H1 (cell line): ENCODE measurements at regions not wholly inside any gene's neighbourhood (a gene's known extent, or its start where the extent isn't known, plus 50 kb on each side); places are given as distances from the start of the nearest gene placed in this dataset.

Experiments used
- CTCF ChIA-PET: fragments of 300-600 bp; sonication (Branson Sonifier 250); formaldehyde crosslinking; loops from one replicate; lab custom pipeline; 2021; ENCODE audit not compliant: partially characterized antibody; lab: Charles Lee
- POLR2A ChIA-PET: fragments of 300-600 bp; sonication (Branson Sonifier 250); formaldehyde crosslinking; loops from one replicate; lab custom pipeline; 2021; ENCODE audit warnings: inconsistent platforms; ENCODE audit not compliant: partially characterized antibody; lab: Charles Lee
- DNase-seq, 2 experiments: peaks; one replicate each; pipeline versions ENCODE4 v3.0.0 to v3.0.0-alpha.2; 2010 to 2022; ENCODE audit warnings: low spot score in 2 of 2, low read depth in 1 of 2, mixed read lengths in 1 of 2
- FAIRE-seq: peaks from 2 replicates; lab custom pipeline; 2011; peaks lifted over from hg19 to GRCh38; lab: Jason Lieb, UNC
- H2AFZ ChIP-seq: 2 replicates; pipeline ENCODE4 v1.8.1; 2012; ENCODE audit warnings: low read length, inconsistent platforms
- H2AK5ac ChIP-seq: 2 replicates; pipeline ENCODE4 v1.6.1; 2013; ENCODE audit warnings: low read depth, low read length
- H2BK120ac ChIP-seq: replicated peaks from 2 replicates; pipeline ENCODE3; 2013; ENCODE audit warnings: low read depth, low read length, inconsistent platforms
- H2BK12ac ChIP-seq: 2 replicates; pipeline ENCODE4 v1.6.1; 2013; ENCODE audit warnings: low read depth, low read length
- H2BK15ac ChIP-seq: 2 replicates; pipeline ENCODE4 v1.6.1; 2013; ENCODE audit warnings: low read length
- H2BK20ac ChIP-seq: 2 replicates; pipeline ENCODE4 v1.6.1; 2013; ENCODE audit warnings: low read length
- H2BK5ac ChIP-seq: 2 replicates; pipeline ENCODE4 v1.6.1; 2013; ENCODE audit warnings: low read depth, low read length
- H3K14ac ChIP-seq: 2 replicates; pipeline ENCODE4 v1.6.1; 2013; ENCODE audit warnings: inconsistent platforms; ENCODE audit not compliant: insufficient read length
- H3K18ac ChIP-seq: 2 replicates; pipeline ENCODE4 v1.6.1; 2013; ENCODE audit warnings: low read length; ENCODE audit errors: extremely low read depth
- H3K23ac ChIP-seq: 2 replicates; pipeline ENCODE4 v1.6.1; 2013; ENCODE audit warnings: inconsistent platforms; ENCODE audit not compliant: insufficient read length
- H3K23me2 ChIP-seq: 2 replicates; pipeline ENCODE4 v1.6.1; 2013; ENCODE audit warnings: low read depth, low read length
- H3K27ac ChIP-seq: 2 replicates; pipeline ENCODE4 v1.6.1; 2011; ENCODE audit warnings: low read depth, low read length, inconsistent platforms
- H3K27me3 ChIP-seq, 4 experiments: replicated peaks in 1 of 4; 1 replicate in 1 of 4; 2 replicates in 3 of 4; pipeline versions ENCODE4 v1.6.1 to v1.8.1; 2011 to 2013; ENCODE audit warnings: low read length in 3 of 4, mild to moderate bottlenecking in 3 of 4, inconsistent platforms in 2 of 4, mixed read lengths in 2 of 4, moderate library complexity in 1 of 4; ENCODE audit not compliant: control insufficient read depth in 3 of 4, insufficient read depth in 3 of 4; ENCODE audit errors: extremely low read depth in 1 of 4
- H3K36me3 ChIP-seq, 4 experiments: 2 replicates each; pipeline versions ENCODE4 v1.6.1 to v1.8.1; 2011 to 2013; ENCODE audit warnings: mild to moderate bottlenecking in 4 of 4, low read length in 3 of 4, moderate library complexity in 2 of 4, control low read depth in 1 of 4, inconsistent platforms in 1 of 4; ENCODE audit not compliant: insufficient read depth in 4 of 4, control insufficient read depth in 2 of 4
- H3K4ac ChIP-seq: replicated peaks from 2 replicates; pipeline ENCODE3; 2013; ENCODE audit warnings: low read length, low read depth, mixed read lengths, inconsistent platforms; ENCODE audit not compliant: insufficient read length
- H3K4me1 ChIP-seq, 4 experiments: replicated peaks in 1 of 4; 1 replicate in 1 of 4; 2 replicates in 3 of 4; pipeline versions ENCODE4 v1.6.1 to v1.8.1; 2011 to 2013; ENCODE audit warnings: low read length in 3 of 4, inconsistent platforms in 2 of 4, mixed read lengths in 1 of 4; ENCODE audit not compliant: insufficient read depth in 4 of 4, control insufficient read depth in 3 of 4
- H3K4me2 ChIP-seq, 2 experiments: 2 replicates each; pipeline versions ENCODE4 v1.6.1 to v1.8.1; 2011 to 2013; ENCODE audit warnings: low read depth in 2 of 2, low read length in 2 of 2, control low read depth in 1 of 2, inconsistent platforms in 1 of 2, mild to moderate bottlenecking in 1 of 2; ENCODE audit not compliant: insufficient read depth in 1 of 2
- H3K4me3 ChIP-seq, 4 experiments: fragments of 200-600, 300-600 bp in 1 of 4; sonication (generic), shearing (Covaris generic), sonication (Bioruptor Twin) in 1 of 4; 2 replicates each; pipeline versions ENCODE4 v1.5.1 to v1.8.1; 2011 to 2016; ENCODE audit warnings: low read length in 4 of 4, low read depth in 3 of 4, control low read depth in 2 of 4, inconsistent platforms in 2 of 4, mild to moderate bottlenecking in 2 of 4, mixed read lengths in 1 of 4, moderate library complexity in 1 of 4; ENCODE audit not compliant: insufficient read depth in 2 of 4; ENCODE audit errors: extremely low read depth in 1 of 4
- H3K56ac ChIP-seq: replicated peaks from 2 replicates; pipeline ENCODE3; 2013; ENCODE audit warnings: low read depth, mild to moderate bottlenecking, mixed read lengths, low read length, inconsistent platforms; ENCODE audit not compliant: insufficient read length
- H3K79me1 ChIP-seq: 2 replicates; pipeline ENCODE4 v1.6.1; 2013; ENCODE audit warnings: low read depth, low read length, control low read depth
- H3K79me2 ChIP-seq, 2 experiments: 2 replicates each; pipeline versions ENCODE4 v1.6.1 to v1.8.1; 2012 to 2013; ENCODE audit warnings: low read length in 2 of 2, mild to moderate bottlenecking in 2 of 2, inconsistent platforms in 1 of 2; ENCODE audit not compliant: insufficient read depth in 2 of 2, control insufficient read depth in 1 of 2
- H3K9ac ChIP-seq, 4 experiments: replicated peaks in 1 of 4; 1 replicate in 1 of 4; 2 replicates in 3 of 4; pipeline versions ENCODE4 v1.6.1 to v1.8.1; 2011 to 2013; ENCODE audit warnings: low read depth in 3 of 4, low read length in 3 of 4, control low read depth in 2 of 4, mild to moderate bottlenecking in 2 of 4, moderate library complexity in 2 of 4, inconsistent platforms in 1 of 4; ENCODE audit errors: extremely low read depth in 1 of 4
- H3K9me3 ChIP-seq, 2 experiments: 2 replicates each; pipeline versions ENCODE4 v1.6.1 to v1.8.1; 2012 to 2013; ENCODE audit warnings: mild to moderate bottlenecking in 2 of 2, moderate library complexity in 2 of 2, control low read depth in 1 of 2, inconsistent platforms in 1 of 2, low read depth in 1 of 2, low read length in 1 of 2, mixed read lengths in 1 of 2; ENCODE audit not compliant: insufficient read depth in 2 of 2
- H4K20me1 ChIP-seq, 2 experiments: replicated peaks in 1 of 2; 2 replicates each; pipeline versions ENCODE3 to v1.8.1; 2011 to 2013; ENCODE audit warnings: inconsistent platforms in 2 of 2, low read length in 2 of 2, mild to moderate bottlenecking in 1 of 2; ENCODE audit not compliant: insufficient read depth in 2 of 2, control insufficient read depth in 1 of 2
- H4K5ac ChIP-seq: 2 replicates; pipeline ENCODE4 v1.6.1; 2013; ENCODE audit warnings: low read length, low read depth, mixed read lengths, inconsistent platforms; ENCODE audit not compliant: insufficient read length
- H4K8ac ChIP-seq: 2 replicates; pipeline ENCODE4 v1.8.0; 2013; ENCODE audit warnings: mild to moderate bottlenecking, moderate library complexity, low read length, inconsistent platforms; ENCODE audit not compliant: insufficient read depth; ENCODE audit errors: extremely low read depth
- H4K91ac ChIP-seq: replicated peaks from 2 replicates; pipeline ENCODE3; 2013; ENCODE audit warnings: low read length, mixed read lengths, inconsistent platforms; ENCODE audit not compliant: insufficient read length
- CBX8 ChIP-seq: fragments of 300-800, 300-1000 bp; sonication (generic); IDR thresholded peaks from 2 replicates; pipeline ENCODE4 v1.7.1; 2016; ENCODE audit warnings: low read depth, low read length, borderline replicate concordance
- SP4 ChIP-seq: IDR thresholded peaks from 2 replicates; pipeline ENCODE4 v1.6.1; 2012; ENCODE audit warnings: low read length, inconsistent platforms
- USF2 ChIP-seq: IDR thresholded peaks from 2 replicates; pipeline ENCODE4 v1.6.1; 2011; ENCODE audit warnings: low read length, improper control_type of control experiment
- WGBS, 2 experiments: shearing (Covaris generic) in 1 of 2; methylation state at CpG; one replicate each; pipeline versions ENCODE4 v1.1.6 to v1.1.7; 2013 to 2015; ENCODE audit warnings: low lambda C conversion rate in 2 of 2, mixed read lengths in 2 of 2, inconsistent platforms in 1 of 2, low coverage in 1 of 2, missing lambda C conversion rate in 1 of 2; ENCODE audit not compliant: insufficient replicate concordance in 2 of 2, insufficient coverage in 1 of 2, insufficient read length in 1 of 2; ENCODE audit errors: extremely low coverage in 1 of 2, missing lambda C conversion rate in 1 of 2; 5-methylcytosine and 5-hydroxymethylcytosine counted together

GRCh38 chr5:106833517-106833916, 837.2 kb downstream of the EFNA5 start:
- Histone ChIP-seq H2AFZ (no peak overlapping the region), H3K79me1 (no peaks in the 10 kb centered on the region), H3K23me2 (no peaks in the 10 kb centered on the region), H2BK12ac (no peak overlapping the region), H3K14ac (no peak overlapping the region), H3K9me3 (no peaks in the 10 kb centered on the region), H2BK120ac (no peak overlapping the region), H3K27me3 (no peaks in the 10 kb centered on the region), H3K27ac (no peak overlapping the region), H3K18ac (no peak overlapping the region), H2BK20ac (no peak overlapping the region), H3K23ac (no peak overlapping the region), H4K20me1 (no peaks in the 10 kb centered on the region), H3K36me3 (no peaks in the 10 kb centered on the region), H4K5ac (no peak overlapping the region), H4K91ac (no peak overlapping the region), H3K79me2 (no peaks in the 10 kb centered on the region), H4K8ac (no peak overlapping the region), H3K56ac (no peak overlapping the region), H3K9ac (no peak overlapping the region), H2AK5ac (no peak overlapping the region), H3K4me1 (no peaks in the 10 kb centered on the region), H3K4me3 (no peak overlapping the region), H2BK5ac (no peak overlapping the region), H3K4me2 (no peak overlapping the region), H2BK15ac (no peak overlapping the region), H3K4ac (no peak overlapping the region)
- no peak for DNase-seq
- 86% methylated on average over 3 of the region's 3 CpGs; no CpG with 5 or more reads in 1 of the 2 experiments for WGBS, 2 experiments
- TF ChIP-seq SP4 (no peak), CBX8 (no peak), USF2 (no peak)
- no peak for FAIRE-seq
- CTCF ChIA-PET, result interaction anchor here (1.8 kb wide), 1 partner anchor 10 kb away, joined by 4 read pairs; no protein-coding TSS in a partner anchor
- POLR2A ChIA-PET, result no interaction called here
